Panc1 (cell line): ENCODE measurements at regions not wholly inside any gene's neighbourhood (a gene's known extent, or its start where the extent isn't known, plus 50 kb on each side); places are given as distances from the start of the nearest gene placed in this dataset.

Experiments used
- POLR2AphosphoS5 ChIP-seq: IDR thresholded peaks from 2 replicates; pipeline ENCODE4 v1.6.1; 2012; ENCODE audit warnings: mild to moderate bottlenecking, low read depth, low read length, moderate library complexity
- TCF7L2 ChIP-seq: IDR thresholded peaks from 2 replicates; pipeline ENCODE4 v1.6.1; 2011; ENCODE audit warnings: mild to moderate bottlenecking, low read depth, low read length, inconsistent platforms
- TF ChIP-seq, protein P1 (sequence below): fragments of 450-650 bp; IDR thresholded peaks from 2 replicates; pipeline ENCODE4 v1.5.1; 2017; ENCODE audit warnings: mild to moderate bottlenecking
- TF ChIP-seq, protein P2 (sequence below), 2 experiments: IDR thresholded peaks; 2 replicates each; pipeline ENCODE4 v1.6.1; 2011 to 2012; ENCODE audit warnings: low read depth in 2 of 2, control low read depth in 1 of 2, low read length in 1 of 2, mild to moderate bottlenecking in 1 of 2, moderate library complexity in 1 of 2; ENCODE audit not compliant: insufficient read depth in 1 of 2

DNA sequence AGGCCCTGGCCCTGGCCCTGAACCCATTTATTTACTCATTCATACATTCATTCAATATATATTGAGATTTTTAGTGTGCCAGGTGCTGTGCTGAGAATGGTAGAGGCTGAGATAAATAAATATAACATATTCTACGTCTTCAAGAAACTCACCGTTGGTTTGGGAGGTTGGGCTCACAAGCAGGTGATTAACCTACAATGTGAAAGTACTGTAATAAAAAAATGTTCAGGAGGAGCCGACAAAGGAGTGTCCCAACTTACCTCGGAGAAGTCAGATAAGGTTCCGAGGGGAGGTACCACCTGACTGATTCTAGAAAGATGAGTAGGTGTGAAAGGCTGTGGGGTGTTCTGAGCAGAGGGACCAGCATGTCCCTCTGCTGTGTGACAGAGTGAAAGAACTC lies 479.6 kb upstream of the KLF4 start:
- TF ChIP-seq, protein P1, sequence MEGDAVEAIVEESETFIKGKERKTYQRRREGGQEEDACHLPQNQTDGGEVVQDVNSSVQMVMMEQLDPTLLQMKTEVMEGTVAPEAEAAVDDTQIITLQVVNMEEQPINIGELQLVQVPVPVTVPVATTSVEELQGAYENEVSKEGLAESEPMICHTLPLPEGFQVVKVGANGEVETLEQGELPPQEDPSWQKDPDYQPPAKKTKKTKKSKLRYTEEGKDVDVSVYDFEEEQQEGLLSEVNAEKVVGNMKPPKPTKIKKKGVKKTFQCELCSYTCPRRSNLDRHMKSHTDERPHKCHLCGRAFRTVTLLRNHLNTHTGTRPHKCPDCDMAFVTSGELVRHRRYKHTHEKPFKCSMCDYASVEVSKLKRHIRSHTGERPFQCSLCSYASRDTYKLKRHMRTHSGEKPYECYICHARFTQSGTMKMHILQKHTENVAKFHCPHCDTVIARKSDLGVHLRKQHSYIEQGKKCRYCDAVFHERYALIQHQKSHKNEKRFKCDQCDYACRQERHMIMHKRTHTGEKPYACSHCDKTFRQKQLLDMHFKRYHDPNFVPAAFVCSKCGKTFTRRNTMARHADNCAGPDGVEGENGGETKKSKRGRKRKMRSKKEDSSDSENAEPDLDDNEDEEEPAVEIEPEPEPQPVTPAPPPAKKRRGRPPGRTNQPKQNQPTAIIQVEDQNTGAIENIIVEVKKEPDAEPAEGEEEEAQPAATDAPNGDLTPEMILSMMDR = no peak
- no peak for TF ChIP-seq TCF7L2
- no peak for TF ChIP-seq POLR2AphosphoS5
- TF ChIP-seq, protein P2, sequence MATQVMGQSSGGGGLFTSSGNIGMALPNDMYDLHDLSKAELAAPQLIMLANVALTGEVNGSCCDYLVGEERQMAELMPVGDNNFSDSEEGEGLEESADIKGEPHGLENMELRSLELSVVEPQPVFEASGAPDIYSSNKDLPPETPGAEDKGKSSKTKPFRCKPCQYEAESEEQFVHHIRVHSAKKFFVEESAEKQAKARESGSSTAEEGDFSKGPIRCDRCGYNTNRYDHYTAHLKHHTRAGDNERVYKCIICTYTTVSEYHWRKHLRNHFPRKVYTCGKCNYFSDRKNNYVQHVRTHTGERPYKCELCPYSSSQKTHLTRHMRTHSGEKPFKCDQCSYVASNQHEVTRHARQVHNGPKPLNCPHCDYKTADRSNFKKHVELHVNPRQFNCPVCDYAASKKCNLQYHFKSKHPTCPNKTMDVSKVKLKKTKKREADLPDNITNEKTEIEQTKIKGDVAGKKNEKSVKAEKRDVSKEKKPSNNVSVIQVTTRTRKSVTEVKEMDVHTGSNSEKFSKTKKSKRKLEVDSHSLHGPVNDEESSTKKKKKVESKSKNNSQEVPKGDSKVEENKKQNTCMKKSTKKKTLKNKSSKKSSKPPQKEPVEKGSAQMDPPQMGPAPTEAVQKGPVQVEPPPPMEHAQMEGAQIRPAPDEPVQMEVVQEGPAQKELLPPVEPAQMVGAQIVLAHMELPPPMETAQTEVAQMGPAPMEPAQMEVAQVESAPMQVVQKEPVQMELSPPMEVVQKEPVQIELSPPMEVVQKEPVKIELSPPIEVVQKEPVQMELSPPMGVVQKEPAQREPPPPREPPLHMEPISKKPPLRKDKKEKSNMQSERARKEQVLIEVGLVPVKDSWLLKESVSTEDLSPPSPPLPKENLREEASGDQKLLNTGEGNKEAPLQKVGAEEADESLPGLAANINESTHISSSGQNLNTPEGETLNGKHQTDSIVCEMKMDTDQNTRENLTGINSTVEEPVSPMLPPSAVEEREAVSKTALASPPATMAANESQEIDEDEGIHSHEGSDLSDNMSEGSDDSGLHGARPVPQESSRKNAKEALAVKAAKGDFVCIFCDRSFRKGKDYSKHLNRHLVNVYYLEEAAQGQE (IDR thresholded peaks at IDR 0.05; ENCODE audit: insufficient read depth in 1 of 2, low read depth in 2 of 2, low read length in 1 of 2) = no peak
